HFFc6 (cell line): ENCODE measurements at regions not wholly inside any gene's neighbourhood (a gene's known extent, or its start where the extent isn't known, plus 50 kb on each side); places are given as distances from the start of the nearest gene placed in this dataset.

Experiments used
- DNase-seq: peaks from one replicate; pipeline ENCODE4 v3.0.0-alpha.2; 2018
- H3K27ac Mint-ChIP-seq: 2 replicates; pipeline ENCODE4 v1.8.0; 2020; ENCODE audit warnings: mild to moderate bottlenecking, mixed read lengths
- H3K27me3 Mint-ChIP-seq: 2 replicates; pipeline ENCODE4 v1.8.0; 2021; ENCODE audit warnings: mild to moderate bottlenecking, moderate library complexity, mixed read lengths; ENCODE audit not compliant: insufficient read depth
- H3K36me3 Mint-ChIP-seq: 2 replicates; pipeline ENCODE4 v1.8.0; 2021; ENCODE audit warnings: low read depth, mixed read lengths
- H3K4me1 Mint-ChIP-seq: 2 replicates; pipeline ENCODE4 v1.8.0; 2020; ENCODE audit warnings: low read depth, mixed read lengths
- H3K4me3 Mint-ChIP-seq: 2 replicates; pipeline ENCODE4 v1.8.0; 2020; ENCODE audit warnings: mild to moderate bottlenecking, moderate library complexity, mixed read lengths
- H3K9me3 Mint-ChIP-seq: 2 replicates; pipeline ENCODE4 v1.8.0; 2020; ENCODE audit warnings: mild to moderate bottlenecking, mixed read lengths
- TF ChIP-seq, protein P1 (sequence below): fragments of 200-600 bp; sonication (generic); IDR thresholded peaks from 2 replicates; pipeline ENCODE4 v1.5.0; 2021; ENCODE audit warnings: antibody characterized with exemption, mild to moderate bottlenecking

DNA sequence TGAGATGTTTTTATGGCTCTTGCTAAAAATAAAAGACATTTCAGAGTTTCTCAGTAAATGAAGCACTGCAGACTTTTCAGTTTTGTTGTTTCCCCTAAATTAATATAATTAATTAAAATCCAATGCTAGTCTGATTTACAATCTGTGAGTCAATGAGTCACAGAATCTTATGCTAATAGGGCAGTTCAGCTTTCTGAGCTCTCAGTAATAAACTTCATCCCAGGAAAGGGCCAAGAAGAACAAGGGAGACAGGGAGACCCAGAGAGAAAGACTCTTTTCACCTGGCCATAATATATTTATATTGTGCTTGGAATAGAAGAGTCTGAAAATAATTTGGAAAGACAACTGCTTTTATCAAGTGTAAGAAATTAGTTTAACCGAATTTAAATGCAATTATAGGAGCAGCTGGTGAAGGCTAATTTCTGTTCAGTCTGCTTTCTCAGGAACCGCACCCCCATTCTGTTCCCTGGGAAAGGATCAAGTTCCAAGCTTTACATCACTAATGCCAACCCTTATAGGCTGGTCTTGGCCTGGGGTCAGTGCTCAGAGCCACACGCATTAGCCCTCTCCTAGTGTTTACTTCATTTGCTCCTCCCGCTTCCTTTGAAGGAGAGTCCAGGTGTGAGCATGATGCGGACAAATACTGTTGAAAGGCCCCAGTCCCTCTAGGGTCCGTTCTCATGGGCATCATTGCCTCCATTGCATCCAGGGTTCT, 145.6 kb downstream of the ZBTB18 start:
- Mint-ChIP-seq H3K4me3 (no peak overlapping the region), H3K27ac (no peak overlapping the region)

DNA sequence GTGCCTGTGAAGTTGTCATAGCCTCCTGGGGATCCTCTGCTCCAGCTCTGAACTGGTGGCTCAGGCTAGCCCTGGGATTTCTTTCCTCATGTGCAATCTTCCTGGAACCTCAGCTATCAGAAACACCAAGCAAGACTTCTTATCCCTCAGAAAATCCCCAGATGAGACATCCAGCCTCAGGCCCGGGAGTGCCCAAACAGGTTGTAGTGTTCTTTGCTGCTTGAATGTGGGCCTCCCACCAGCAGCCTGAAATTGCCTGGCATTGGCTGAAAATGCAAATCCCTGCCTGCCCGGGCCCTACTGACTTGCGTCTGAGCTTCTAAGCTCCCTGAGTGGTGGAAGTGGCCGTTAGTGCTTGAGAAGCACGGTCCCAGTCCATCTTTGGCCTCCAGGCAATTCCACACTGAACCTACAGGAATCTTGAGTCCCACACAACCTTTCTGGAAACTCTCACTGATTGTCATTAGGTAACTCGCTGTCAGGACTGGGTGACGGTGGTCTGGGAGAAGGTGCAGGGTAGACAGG, 146.8 kb downstream of the ZBTB18 start:
- no peaks in the 10 kb centered on the region for H3K36me3 Mint-ChIP-seq
- peaks cover 16% of the 10 kb centered on the region; the same call in 1 of the 2 replicates for H3K4me1 Mint-ChIP-seq
- TF ChIP-seq, protein P1, sequence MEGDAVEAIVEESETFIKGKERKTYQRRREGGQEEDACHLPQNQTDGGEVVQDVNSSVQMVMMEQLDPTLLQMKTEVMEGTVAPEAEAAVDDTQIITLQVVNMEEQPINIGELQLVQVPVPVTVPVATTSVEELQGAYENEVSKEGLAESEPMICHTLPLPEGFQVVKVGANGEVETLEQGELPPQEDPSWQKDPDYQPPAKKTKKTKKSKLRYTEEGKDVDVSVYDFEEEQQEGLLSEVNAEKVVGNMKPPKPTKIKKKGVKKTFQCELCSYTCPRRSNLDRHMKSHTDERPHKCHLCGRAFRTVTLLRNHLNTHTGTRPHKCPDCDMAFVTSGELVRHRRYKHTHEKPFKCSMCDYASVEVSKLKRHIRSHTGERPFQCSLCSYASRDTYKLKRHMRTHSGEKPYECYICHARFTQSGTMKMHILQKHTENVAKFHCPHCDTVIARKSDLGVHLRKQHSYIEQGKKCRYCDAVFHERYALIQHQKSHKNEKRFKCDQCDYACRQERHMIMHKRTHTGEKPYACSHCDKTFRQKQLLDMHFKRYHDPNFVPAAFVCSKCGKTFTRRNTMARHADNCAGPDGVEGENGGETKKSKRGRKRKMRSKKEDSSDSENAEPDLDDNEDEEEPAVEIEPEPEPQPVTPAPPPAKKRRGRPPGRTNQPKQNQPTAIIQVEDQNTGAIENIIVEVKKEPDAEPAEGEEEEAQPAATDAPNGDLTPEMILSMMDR, result no peak
- peaks cover 5% of the 10 kb centered on the region for H3K27me3 Mint-ChIP-seq
- H3K27ac Mint-ChIP-seq, result no peak overlapping the region
- DNase-seq, result no peak
- no peak overlapping the region for H3K4me3 Mint-ChIP-seq
- no peaks in the 10 kb centered on the region for H3K9me3 Mint-ChIP-seq

More for the DNA sequence above, 145.6 kb downstream of the ZBTB18 start:
- DNase-seq, result no peak
- TF ChIP-seq, protein P1, result no peak
- H3K9me3 Mint-ChIP-seq, result no peaks in the 10 kb centered on the region
- H3K27me3 Mint-ChIP-seq, result peaks cover 5% of the 10 kb centered on the region
- peaks cover 10% of the 10 kb centered on the region; the same call in 1 of the 2 replicates for H3K4me1 Mint-ChIP-seq
- H3K36me3 Mint-ChIP-seq, result no peaks in the 10 kb centered on the region

DNA sequence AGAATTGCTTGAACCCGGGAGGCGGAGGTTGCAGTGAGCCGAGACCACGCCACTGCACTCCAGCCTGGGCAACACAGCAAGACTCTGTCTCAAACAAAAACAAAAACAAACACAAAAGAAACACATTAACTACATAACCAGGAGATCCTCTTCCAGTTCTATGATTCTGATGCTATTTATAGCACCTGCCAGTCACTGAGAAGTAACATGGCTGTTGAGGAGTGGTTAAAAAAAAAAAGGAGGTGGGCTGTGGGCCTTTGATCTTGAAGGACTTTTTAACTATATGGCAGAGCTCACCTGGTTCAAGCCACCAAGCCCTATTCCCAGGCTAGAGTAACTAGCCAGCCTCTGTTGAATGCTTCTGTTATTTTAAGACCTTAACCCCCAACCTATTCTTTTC, 148.8 kb downstream of the ZBTB18 start:
- no peak for DNase-seq
- no peak overlapping the region for H3K27ac Mint-ChIP-seq
- H3K4me3 Mint-ChIP-seq, result no peak overlapping the region
- TF ChIP-seq, protein P1, result no peak
- peaks cover 5% of the 10 kb centered on the region for H3K27me3 Mint-ChIP-seq
- H3K4me1 Mint-ChIP-seq, result peaks cover 20% of the 10 kb centered on the region
- H3K36me3 Mint-ChIP-seq, result no peaks in the 10 kb centered on the region
- no peaks in the 10 kb centered on the region for H3K9me3 Mint-ChIP-seq

DNA sequence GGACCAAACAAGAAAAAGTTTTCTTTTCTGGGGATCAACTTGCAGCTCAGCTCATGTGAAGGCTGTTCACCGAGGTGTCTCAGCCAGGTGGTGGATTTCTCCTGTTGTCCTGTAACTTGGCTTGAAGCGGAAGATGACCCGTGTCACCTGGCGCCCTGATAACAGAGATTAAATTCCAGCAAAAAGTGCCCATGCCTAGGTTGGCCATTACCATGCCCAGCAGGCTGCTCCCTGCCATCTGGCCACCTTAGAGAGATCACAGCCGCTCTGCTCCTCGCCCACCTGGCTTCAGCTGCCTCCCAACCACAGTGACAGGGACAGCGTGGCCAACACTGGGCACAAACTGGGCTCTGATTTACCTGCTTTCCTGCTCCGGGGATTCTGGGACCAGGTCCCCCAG, 149.5 kb downstream of the ZBTB18 start:
- no peaks in the 10 kb centered on the region for H3K36me3 Mint-ChIP-seq
- peaks cover 27% of the 10 kb centered on the region for H3K4me1 Mint-ChIP-seq
- peaks cover 2% of the 10 kb centered on the region; the same call in 1 of the 2 replicates for H3K27me3 Mint-ChIP-seq
- no peak for DNase-seq
- H3K4me3 Mint-ChIP-seq, result no peak overlapping the region
- TF ChIP-seq, protein P1, result no peak
- H3K9me3 Mint-ChIP-seq, result no peaks in the 10 kb centered on the region
- no peak overlapping the region for H3K27ac Mint-ChIP-seq

DNA sequence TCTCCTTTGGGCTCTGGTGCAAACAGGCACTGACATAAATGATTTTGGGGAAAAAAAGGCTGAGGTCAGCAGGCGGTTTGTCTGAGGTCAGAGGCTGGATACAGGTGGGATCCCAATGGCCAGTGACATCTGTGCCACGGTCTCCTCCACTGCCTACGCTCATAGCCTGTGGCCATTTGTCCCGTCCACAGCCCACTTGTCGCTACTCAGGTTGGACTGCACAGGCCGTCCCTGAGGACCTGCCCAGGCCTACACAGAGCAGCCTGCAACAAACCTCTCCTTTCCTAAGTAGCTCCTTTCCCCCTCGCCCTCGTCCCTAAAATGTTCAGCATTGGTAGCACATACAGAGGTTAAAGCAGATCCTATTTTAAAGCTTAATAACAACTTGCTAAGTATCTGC, 150.7 kb downstream of the ZBTB18 start:
- Mint-ChIP-seq H3K27me3 (peaks cover 2% of the 10 kb centered on the region; the same call in 1 of the 2 replicates), H3K4me1 (peaks cover 30% of the 10 kb centered on the region), H3K4me3 (no peak overlapping the region), H3K27ac (no peak overlapping the region), H3K9me3 (no peaks in the 10 kb centered on the region), H3K36me3 (no peaks in the 10 kb centered on the region)
- TF ChIP-seq, protein P1, result no peak
- no peak for DNase-seq
